GM10266 (cell line): ENCODE measurements at regions not wholly inside any gene's neighbourhood (a gene's known extent, or its start where the extent isn't known, plus 50 kb on each side); places are given as distances from the start of the nearest gene placed in this dataset.
A peak's percentile ranks its signal among the peaks of the same experiment; 100 is the strongest.

ENCODE experiments used
- DNase-seq: peaks from one replicate; pipeline ENCODE4 v3.0.0; 2012; ENCODE audit errors: extremely low spot score
- TF ChIP-seq, protein P1 (sequence below): IDR thresholded peaks from 2 replicates; pipeline ENCODE4 v1.5.1; 2012; ENCODE audit warnings: mild to moderate bottlenecking, low read depth; ENCODE audit not compliant: control insufficient read depth, insufficient read depth; ENCODE audit errors: missing control alignments

DNA sequence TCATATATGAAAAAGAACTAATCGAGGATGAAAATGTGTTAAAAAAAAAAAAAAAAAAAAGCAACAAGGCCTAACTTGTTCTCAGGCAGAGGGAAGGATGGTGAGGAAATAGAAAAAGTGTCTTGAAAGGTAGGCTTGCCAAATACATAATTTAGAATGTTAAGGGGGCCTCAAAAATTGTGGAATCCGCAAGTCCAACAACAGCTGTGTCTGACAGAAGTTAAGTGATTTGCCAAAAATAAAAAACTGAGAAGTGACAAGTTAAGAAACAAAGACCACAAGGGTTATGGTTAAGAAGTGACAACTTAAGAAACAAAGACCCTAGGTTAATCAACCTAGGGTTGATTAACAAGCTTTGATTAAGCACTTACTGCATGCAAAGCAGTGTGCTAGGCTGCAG lies 110.6 kb downstream of the P2RY1 start:
- TF ChIP-seq, protein P1, sequence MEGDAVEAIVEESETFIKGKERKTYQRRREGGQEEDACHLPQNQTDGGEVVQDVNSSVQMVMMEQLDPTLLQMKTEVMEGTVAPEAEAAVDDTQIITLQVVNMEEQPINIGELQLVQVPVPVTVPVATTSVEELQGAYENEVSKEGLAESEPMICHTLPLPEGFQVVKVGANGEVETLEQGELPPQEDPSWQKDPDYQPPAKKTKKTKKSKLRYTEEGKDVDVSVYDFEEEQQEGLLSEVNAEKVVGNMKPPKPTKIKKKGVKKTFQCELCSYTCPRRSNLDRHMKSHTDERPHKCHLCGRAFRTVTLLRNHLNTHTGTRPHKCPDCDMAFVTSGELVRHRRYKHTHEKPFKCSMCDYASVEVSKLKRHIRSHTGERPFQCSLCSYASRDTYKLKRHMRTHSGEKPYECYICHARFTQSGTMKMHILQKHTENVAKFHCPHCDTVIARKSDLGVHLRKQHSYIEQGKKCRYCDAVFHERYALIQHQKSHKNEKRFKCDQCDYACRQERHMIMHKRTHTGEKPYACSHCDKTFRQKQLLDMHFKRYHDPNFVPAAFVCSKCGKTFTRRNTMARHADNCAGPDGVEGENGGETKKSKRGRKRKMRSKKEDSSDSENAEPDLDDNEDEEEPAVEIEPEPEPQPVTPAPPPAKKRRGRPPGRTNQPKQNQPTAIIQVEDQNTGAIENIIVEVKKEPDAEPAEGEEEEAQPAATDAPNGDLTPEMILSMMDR = no peak
- DNase-seq = no peak

DNA sequence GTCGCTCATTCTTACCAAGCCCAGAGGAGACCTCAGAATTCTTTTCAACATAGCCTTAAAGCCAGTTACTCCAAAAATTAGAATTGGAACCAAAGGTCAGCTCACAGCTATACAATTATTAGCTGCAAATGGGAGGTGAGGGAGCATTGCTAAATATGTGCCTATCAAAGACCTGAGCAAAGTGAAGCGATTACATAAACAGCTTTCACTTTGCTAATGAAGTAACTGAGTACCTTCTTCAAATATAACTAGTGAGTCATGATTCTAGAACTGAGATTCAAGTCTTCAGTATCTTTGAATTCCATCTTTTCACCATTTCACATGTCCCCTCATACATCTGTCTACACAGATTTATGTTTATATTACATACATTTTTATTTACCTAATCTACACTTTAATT lies 122.6 kb downstream of the P2RY1 start:
- DNase-seq = no peak
- TF ChIP-seq, protein P1 = no peak

DNA sequence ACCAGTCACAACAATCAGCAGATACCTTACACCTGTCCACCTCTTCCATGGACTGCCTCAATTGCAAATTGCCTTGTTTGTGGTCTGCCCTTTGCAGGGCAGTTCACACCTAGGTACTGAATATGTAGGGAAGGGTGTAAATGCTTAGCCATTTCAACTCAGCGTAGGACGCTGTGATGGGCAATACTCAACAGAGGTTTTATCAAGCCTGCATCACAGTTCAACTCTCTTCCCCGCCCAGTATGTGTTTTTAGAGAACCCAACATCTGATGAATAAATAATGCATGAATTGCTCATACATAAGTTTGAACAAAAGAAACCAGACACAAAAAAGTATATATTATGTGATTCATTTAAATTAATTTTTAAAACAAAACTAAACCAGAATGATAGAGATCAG lies 124.4 kb downstream of the P2RY1 start:
- TF ChIP-seq, protein P1 = no peak
- no peak for DNase-seq

DNA sequence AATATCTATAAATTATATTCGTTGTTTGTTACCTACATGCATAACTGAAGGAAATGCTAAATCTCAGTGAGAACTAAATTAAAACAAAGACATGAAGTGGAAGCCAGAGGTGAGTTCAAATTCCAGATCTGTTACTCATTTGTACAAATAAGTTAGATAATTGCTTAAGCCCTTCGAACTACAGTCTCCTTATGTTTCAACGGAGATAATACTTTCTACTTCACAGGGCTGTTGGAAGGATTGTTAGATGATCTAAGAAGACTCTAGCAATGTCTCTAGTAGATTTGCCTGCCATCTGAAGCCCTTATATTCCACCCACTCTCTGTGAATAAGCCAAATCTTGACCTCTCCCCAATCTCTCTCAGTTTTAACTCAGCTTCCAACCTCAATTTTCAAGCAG lies 125.8 kb downstream of the P2RY1 start:
- no peak for DNase-seq
- TF ChIP-seq, protein P1 = no peak

DNA sequence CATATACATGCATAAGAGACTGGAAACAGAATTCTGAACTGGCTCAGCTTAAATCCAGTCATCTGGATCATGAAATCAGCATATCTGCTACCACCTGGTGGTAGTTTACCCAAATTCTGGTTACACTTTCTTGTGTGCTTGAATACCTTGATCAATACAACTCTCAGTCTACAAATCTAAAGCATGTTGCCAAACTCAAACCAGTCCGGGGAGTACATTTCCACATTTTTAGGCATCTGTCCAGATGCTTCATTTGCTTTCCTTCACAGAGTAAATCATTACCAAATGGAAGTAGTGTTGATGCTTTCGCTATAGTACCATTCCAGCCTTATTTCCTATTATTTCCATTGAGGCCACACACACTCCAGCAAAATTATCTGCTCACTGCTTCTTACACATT lies 126.4 kb downstream of the P2RY1 start:
- TF ChIP-seq, protein P1 = peak; percentile 23
- peak; percentile 18 for DNase-seq

DNA sequence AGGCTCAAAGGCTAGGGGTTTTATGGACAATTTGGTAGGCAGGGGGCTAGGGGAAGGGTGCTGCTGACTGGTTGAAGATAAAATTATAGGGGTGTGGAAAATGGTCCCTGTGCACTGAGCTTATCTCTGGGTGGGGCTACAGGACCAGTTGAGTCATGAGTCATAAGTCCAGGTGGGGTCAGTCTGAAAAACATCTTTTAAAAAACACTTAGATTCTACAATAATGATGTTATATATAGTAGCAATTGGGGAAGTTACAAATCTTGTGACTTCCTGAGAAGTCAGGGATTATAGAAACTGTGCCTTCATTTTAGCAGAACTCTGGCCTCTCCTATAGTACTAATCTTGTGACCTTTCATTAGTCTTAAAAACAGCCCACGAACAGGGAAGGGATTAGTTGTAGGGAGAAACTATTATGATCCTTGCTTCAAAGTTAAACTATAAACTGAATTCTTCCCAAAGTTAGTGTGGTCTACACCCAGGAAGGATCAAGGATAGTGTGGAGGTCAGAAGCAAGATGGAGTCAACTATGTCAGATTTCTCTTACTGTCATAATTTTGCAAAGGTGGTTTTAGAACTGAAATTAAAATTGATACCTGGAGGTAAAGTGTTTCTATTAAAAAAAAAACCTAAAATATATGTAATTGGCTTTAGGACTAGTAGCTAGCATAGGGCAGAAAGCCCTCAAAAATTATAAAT lies 130.1 kb downstream of the P2RY1 start:
- TF ChIP-seq, protein P1 = no peak
- no peak for DNase-seq

DNA sequence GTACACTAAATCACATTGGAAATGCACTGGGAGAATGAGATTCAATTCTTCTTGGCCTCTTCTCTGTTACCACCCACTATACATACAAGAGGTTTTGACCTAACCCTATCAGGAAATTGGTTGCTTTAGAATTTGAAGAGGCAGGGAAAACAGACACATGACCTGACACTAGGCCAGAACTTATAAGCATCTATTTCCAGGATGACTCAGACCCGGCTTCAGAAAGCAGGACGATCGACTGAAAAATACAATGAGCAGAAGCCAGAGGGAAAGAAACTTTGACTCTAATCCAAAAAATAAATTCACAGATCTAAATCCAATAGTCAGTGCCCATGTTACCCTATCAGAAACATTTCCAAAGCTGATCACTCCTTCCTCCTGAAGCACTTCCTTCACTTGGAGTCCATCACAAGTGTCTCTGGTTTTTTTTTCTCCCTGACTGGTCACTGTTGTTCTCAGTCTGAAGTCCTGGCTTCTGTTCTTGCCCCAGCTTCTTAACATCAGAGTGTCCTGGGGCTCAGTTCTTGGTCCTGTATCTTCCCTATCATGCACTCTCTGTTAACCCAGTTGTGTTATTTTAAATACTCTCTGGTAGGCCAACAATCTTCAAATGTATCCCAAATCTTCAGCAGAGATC lies 133.6 kb downstream of the P2RY1 start:
- no peak for DNase-seq
- TF ChIP-seq, protein P1 = no peak
